BJ (cell line): ENCODE measurements at regions not wholly inside any gene's neighbourhood (a gene's known extent, or its start where the extent isn't known, plus 50 kb on each side); places are given as distances from the start of the nearest gene placed in this dataset.

Source experiments
- CTCF ChIA-PET: fragments of 350-600 bp; formaldehyde crosslinking; extraction: SDS; loops from one replicate; lab custom pipeline; 2021; ENCODE audit warnings: antibody characterized with exemption, inconsistent platforms; lab: Yijun Ruan, JAX
- POLR2A ChIA-PET: fragments of 300-600 bp; sonication (Branson Sonifier 250); formaldehyde crosslinking; extraction: SDS; loops from one replicate; lab custom pipeline; 2021; ENCODE audit warnings: antibody characterized with exemption; lab: Charles Lee
- DNase-seq: peaks from one replicate; pipeline ENCODE4 v3.0.0-alpha.2; 2011; ENCODE audit warnings: low read depth
- H3K27me3 ChIP-seq: 2 replicates; pipeline ENCODE4 v1.6.0; 2011; ENCODE audit warnings: low read length; ENCODE audit not compliant: control insufficient read depth, insufficient read depth
- H3K36me3 ChIP-seq: 2 replicates; pipeline ENCODE4 v1.5.1; 2011; ENCODE audit warnings: low read length; ENCODE audit not compliant: control insufficient read depth, insufficient read depth
- H3K4me3 ChIP-seq: 2 replicates; pipeline ENCODE4 v1.5.1; 2011; ENCODE audit warnings: low read depth, mild to moderate bottlenecking, control low read depth, low read length
- TF ChIP-seq, protein P1 (sequence below): IDR thresholded peaks from 2 replicates; pipeline ENCODE4 v1.5.1; 2011; ENCODE audit warnings: low read depth, mild to moderate bottlenecking, control low read depth, inconsistent platforms, low read length, moderate library complexity; ENCODE audit not compliant: insufficient read depth

DNA sequence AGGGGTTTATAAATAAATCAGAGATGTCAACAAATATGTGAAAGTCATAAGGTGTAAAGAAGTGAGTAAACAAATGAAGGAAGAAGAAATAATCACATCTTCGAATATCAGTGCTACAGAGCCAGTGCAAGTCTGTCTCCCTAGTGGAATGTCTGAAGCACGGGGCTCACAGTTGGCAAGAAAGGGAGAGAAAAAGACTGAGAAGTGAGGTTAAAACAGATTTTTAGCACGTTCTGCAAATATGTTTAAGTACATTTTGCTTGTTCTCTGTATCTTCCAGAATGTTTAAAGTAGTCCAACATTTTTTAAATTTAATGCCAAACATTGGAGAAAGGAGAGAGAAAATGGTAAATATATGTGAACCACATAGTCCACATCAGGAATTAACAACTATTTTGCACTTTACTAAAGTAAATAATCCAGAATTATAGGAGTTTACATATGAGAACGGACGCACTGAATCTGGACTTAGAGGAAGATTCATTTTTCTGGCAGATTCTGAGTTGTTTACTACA lies 682.4 kb downstream of the LTN1 start:
- no peaks in the 10 kb centered on the region for H3K36me3 ChIP-seq
- TF ChIP-seq, protein P1, sequence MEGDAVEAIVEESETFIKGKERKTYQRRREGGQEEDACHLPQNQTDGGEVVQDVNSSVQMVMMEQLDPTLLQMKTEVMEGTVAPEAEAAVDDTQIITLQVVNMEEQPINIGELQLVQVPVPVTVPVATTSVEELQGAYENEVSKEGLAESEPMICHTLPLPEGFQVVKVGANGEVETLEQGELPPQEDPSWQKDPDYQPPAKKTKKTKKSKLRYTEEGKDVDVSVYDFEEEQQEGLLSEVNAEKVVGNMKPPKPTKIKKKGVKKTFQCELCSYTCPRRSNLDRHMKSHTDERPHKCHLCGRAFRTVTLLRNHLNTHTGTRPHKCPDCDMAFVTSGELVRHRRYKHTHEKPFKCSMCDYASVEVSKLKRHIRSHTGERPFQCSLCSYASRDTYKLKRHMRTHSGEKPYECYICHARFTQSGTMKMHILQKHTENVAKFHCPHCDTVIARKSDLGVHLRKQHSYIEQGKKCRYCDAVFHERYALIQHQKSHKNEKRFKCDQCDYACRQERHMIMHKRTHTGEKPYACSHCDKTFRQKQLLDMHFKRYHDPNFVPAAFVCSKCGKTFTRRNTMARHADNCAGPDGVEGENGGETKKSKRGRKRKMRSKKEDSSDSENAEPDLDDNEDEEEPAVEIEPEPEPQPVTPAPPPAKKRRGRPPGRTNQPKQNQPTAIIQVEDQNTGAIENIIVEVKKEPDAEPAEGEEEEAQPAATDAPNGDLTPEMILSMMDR: no peak
- DNase-seq: no peak
- no peaks in the 10 kb centered on the region for H3K27me3 ChIP-seq
- ChIA-PET CTCF (no interaction called here), POLR2A (no interaction called here)
- no peak overlapping the region for H3K4me3 ChIP-seq

DNA sequence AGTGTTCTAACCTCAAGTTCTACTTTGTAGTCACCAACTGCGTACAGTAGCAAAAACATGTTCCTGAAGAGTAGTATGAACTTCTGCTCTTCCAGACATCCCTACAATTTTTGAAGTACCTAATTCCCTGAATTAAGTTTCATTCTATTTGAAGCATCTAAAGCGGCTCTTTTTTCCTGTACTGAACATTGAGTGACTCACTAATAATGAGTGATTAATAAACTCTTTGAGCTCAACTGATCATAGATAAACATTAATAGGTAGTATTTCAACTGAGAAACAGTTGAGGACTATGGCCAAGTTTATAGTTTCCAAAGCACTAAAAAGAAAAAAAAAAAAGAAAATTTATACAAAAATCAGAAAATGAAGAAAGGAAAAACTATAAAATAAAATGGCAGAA lies 683.1 kb downstream of the LTN1 start:
- Histone ChIP-seq H3K27me3 (no peaks in the 10 kb centered on the region), H3K4me3 (no peak overlapping the region), H3K36me3 (no peaks in the 10 kb centered on the region)
- no peak for DNase-seq
- ChIA-PET CTCF (interaction anchor here (0.6 kb wide), 1 partner anchor 850 kb away, joined by 3 read pairs; no protein-coding TSS in a partner anchor), POLR2A (no interaction called here)
- TF ChIP-seq, protein P1: no peak

DNA sequence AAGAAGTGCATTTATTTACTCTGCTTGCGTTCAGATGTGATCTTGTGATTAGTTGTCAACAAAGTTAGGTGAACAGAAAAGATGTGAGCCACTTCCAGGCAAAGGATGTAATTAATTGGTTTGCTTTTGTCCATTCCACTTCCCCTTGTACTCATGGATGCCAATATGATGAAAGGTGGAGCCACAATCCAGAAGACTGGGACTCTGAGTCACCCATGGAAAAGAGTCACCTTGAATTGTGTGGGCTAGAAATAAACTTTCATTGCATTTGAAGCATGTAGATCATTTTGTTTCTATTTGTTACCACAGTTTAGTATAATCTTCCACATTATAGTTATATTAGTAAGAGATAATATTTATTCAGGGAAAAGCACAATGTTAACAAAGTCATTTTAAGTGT lies 684.2 kb downstream of the LTN1 start:
- no peak overlapping the region for H3K4me3 ChIP-seq
- no peaks in the 10 kb centered on the region for H3K36me3 ChIP-seq
- TF ChIP-seq, protein P1: no peak
- no peak for DNase-seq
- ChIA-PET POLR2A (no interaction called here), CTCF (no interaction called here)
- no peaks in the 10 kb centered on the region for H3K27me3 ChIP-seq

DNA sequence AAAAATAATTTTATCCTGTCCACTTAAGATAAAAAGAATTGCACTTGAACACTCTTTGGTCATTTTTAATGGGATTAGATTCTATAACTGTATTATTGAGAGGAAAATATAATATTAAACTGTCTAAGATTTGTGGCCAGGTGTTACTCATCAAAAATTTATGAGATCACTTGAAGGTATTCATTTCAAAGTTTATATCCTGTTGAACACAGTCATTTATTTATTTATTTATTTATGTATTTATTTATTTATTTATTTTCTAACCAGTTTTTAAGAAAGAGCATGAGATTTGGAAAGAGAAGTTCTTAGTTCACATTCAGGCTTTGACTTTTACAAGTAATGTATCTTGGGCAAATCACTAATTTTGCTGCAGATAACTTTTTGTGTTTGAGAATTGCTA lies 692.7 kb downstream of the LTN1 start:
- Histone ChIP-seq H3K4me3 (no peak overlapping the region), H3K36me3 (no peaks in the 10 kb centered on the region), H3K27me3 (no peaks in the 10 kb centered on the region)
- CTCF ChIA-PET: no interaction called here
- TF ChIP-seq, protein P1: no peak
- DNase-seq: no peak
- POLR2A ChIA-PET: no interaction called here

DNA sequence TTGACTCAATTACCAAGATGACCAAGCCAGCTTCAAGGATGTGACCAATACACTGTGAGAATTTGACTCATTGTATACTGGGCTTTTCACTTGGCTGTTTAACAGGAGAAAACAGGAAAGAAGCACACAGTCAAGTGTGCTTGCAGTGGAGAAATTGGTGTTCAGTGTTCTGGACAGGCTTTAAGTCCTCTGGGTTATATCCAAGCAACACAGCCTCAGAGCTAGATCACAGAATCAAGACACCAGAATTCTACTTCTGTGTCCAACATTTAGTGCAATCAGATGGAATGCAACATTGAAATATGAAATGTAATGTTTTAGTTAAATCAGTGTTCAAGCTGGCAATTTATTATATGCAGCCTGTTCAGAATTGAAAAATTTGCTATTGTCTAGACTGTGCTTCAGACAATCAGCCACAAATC lies 694.4 kb downstream of the LTN1 start:
- ChIA-PET POLR2A (no interaction called here), CTCF (interaction anchor here (0.7 kb wide), 1 partner anchor 25 kb away, joined by 4 read pairs; no protein-coding TSS in a partner anchor)
- no peak overlapping the region for H3K4me3 ChIP-seq
- H3K27me3 ChIP-seq: no peaks in the 10 kb centered on the region
- H3K36me3 ChIP-seq: no peaks in the 10 kb centered on the region
- DNase-seq: no peak
- TF ChIP-seq, protein P1: no peak
